ENCODE measurements at regions not wholly inside any gene's neighbourhood (a gene's known extent, or its start where the extent isn't known, plus 50 kb on each side); places are given as distances from the start of the nearest gene placed in this dataset.

DNA sequence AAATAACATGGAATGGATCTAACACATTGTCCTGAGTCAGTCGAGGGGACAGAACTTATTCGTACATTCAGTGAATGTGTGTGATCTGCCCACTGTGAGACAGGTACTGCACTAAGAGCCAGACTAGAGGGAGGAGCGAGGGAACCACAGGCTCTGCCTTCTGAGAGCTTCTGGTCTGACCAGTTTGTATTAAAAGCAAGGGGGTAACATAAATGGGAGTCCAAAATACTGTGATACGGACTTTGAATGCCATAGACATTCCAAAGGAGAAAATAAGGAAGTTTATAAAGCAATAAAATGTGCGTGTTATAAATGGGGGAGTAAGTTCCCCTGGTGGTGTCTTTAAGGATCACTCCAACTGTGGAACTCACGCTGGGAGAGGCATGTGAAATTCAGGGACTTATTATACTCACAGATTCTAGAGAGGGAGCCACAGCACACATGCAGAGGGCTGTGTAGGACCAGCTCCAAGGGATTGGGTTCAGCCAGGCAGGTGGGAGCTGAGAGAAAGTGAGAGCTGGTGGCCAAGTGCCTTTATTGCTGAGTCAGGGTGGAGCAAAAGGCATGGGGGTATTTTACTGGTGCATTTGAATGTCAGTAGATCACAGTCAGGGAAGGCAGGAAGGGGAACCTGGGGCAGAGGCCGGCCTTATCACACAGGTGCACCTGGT lies 186.5 kb upstream of the WWC1 start:
- H3K27me3 ChIP-seq: no peaks in the 10 kb centered on the region
- intact Hi-C loops (cut with DNase I): no loop called here
- DNase-seq (no peak), ATAC-seq (no peak)
- H3K4me1 ChIP-seq: no peaks in the 10 kb centered on the region
- H3K36me3 ChIP-seq: no peaks in the 10 kb centered on the region
- H3K9me3 ChIP-seq: no peaks in the 10 kb centered on the region
- H3K27ac ChIP-seq: no peak overlapping the region
- no peak for TF ChIP-seq POLR2A (IDR thresholded peaks at IDR 0.05)
- TF ChIP-seq CTCF (IDR thresholded peaks at IDR 0.05): no peak
- no peak overlapping the region for H3K4me3 ChIP-seq
- WGBS (ENCODE audit: insufficient coverage, low coverage, low lambda C conversion rate, missing lambda C conversion rate): 78% methylated on average over 6 of the region's 7 CpGs

DNA sequence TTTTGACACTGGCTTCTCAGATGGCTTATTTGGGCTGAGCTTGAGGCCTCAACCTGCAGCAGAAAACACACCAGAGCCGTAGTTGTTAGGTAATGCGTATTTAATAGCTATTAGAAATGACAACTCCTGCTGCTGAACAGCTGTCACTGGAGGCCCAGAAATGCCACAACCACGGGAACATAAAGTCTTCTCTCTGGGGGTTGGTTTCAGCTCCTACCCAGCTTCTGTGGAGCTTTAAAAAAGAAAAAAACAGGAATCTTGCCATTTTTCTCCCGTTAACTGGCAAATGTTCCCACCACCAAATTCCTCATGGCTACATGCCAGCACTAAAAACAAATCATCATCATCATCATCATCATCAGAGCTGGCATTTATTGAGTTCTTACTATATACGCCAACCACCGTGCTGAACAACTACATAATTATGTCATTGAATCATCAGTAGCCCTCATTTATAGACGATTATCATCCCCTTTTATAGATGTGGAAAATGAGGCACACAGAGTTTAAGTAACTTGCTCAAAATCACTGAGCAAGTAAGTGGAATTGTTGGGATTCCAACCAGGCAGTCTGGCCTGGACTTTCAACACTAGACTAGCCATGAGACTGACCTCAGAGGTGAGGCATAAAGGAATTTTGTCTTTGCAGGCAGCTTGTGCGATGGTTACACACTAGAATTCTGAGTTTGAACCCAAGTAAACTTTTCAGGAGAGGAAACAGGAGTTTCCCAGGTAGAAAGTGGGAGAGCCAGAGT lies 185.3 kb upstream of the WWC1 start:
- no peaks in the 10 kb centered on the region for H3K36me3 ChIP-seq
- intact Hi-C loops (cut with DNase I): no loop called here
- 79% methylated on average over 6 of the region's 8 CpGs for WGBS (ENCODE audit: insufficient coverage, low coverage, low lambda C conversion rate, missing lambda C conversion rate)
- no peak for DNase-seq
- no peak overlapping the region for H3K4me3 ChIP-seq
- no peak for TF ChIP-seq CTCF (IDR thresholded peaks at IDR 0.05)
- no peak for TF ChIP-seq POLR2A (IDR thresholded peaks at IDR 0.05)
- no peaks in the 10 kb centered on the region for H3K9me3 ChIP-seq
- H3K27me3 ChIP-seq: no peaks in the 10 kb centered on the region
- H3K27ac ChIP-seq: no peak overlapping the region
- no peaks in the 10 kb centered on the region for H3K4me1 ChIP-seq
- no peak for ATAC-seq

- H3K36me3 ChIP-seq: no peaks in the 10 kb centered on the region
- no peaks in the 10 kb centered on the region for H3K9me3 ChIP-seq
- TF ChIP-seq CTCF (IDR thresholded peaks at IDR 0.05): no peak
- no peak for TF ChIP-seq POLR2A (IDR thresholded peaks at IDR 0.05)
- ATAC-seq: no peak
- no peaks in the 10 kb centered on the region for H3K4me1 ChIP-seq
- no peak for DNase-seq
- H3K4me3 ChIP-seq: no peak overlapping the region
- WGBS (ENCODE audit: insufficient coverage, low coverage, low lambda C conversion rate, missing lambda C conversion rate): 74% methylated on average over 3 of the region's 5 CpGs
- intact Hi-C loops (cut with DNase I): no loop called here
- H3K27me3 ChIP-seq: no peaks in the 10 kb centered on the region
- H3K27ac ChIP-seq: no peak overlapping the region
Measured at GRCh38 chr5:168109441-168109840, 182.0 kb upstream of the WWC1 start.

DNA sequence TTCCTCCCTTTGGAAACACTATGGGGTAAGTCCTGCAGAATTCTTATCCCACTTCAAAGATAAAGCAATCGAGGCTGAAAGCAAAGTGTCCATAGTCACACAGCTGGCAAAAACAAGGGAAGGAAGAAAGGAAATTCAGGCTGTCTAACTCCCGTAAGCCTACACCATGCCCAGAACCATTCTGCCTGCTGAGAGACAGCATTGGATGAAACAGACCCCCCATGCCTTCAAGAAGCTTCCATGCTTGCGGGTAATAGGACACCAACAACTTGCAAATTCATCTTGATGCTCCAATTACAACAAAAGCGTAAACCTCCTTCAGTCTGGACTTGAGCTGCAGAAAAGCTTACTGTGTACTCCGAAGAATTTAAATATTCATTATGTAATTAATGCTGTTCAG lies 181.1 kb upstream of the WWC1 start:
- Histone ChIP-seq H3K9me3 (no peaks in the 10 kb centered on the region), H3K36me3 (no peaks in the 10 kb centered on the region), H3K4me1 (no peaks in the 10 kb centered on the region), H3K27ac (no peak overlapping the region), H3K4me3 (no peak overlapping the region), H3K27me3 (no peaks in the 10 kb centered on the region)
- WGBS (ENCODE audit: insufficient coverage, low coverage, low lambda C conversion rate, missing lambda C conversion rate): 60% methylated on average over 4 of the region's 5 CpGs
- DNase-seq (no peak), ATAC-seq (no peak)
- TF ChIP-seq CTCF (IDR thresholded peaks at IDR 0.05): no peak
- no peak for TF ChIP-seq POLR2A (IDR thresholded peaks at IDR 0.05)
- intact Hi-C loops (cut with DNase I): loop anchor here in 1 of 2 donors (10.0 kb wide), 1 partner anchor 114 kb away; no protein-coding TSS in a partner anchor
